Liver (tissue), 3 donors: ENCODE measurements at regions not wholly inside any gene's neighbourhood (a gene's known extent, or its start where the extent isn't known, plus 50 kb on each side); places are given as distances from the start of the nearest gene placed in this dataset.

ENCODE experiments used
- CTCF ChIP-seq: fragments of 150-350 bp; IDR thresholded peaks from 2 replicates; pipeline ENCODE4 v1.5.1; 2017; ENCODE audit warnings: improper control_type of control experiment, low read depth, low read length; ENCODE audit not compliant: missing input control
- HNF4G ChIP-seq: IDR thresholded peaks from 2 replicates; pipeline ENCODE4 v1.6.1; 2016; ENCODE audit warnings: antibody characterized with exemption
- JUND ChIP-seq, 2 donors: IDR thresholded peaks; 2 replicates each; pipeline ENCODE4 v1.6.1; 2016; ENCODE audit warnings: antibody characterized with exemption in 2 of 2
- MAX ChIP-seq: IDR thresholded peaks from 2 replicates; pipeline ENCODE4 v1.6.1; 2016; ENCODE audit warnings: antibody characterized with exemption
- REST ChIP-seq: IDR thresholded peaks from 2 replicates; pipeline ENCODE4 v1.6.1; 2016; ENCODE audit warnings: antibody characterized with exemption, mild to moderate bottlenecking
- SP1 ChIP-seq: IDR thresholded peaks from 2 replicates; pipeline ENCODE4 v1.6.1; 2018; ENCODE audit warnings: antibody characterized with exemption, mild to moderate bottlenecking
- TAF1 ChIP-seq: conservative IDR thresholded peaks from 2 replicates; pipeline ENCODE4 v1.6.1; 2016; ENCODE audit warnings: antibody characterized with exemption, mild to moderate bottlenecking
- YY1 ChIP-seq: IDR thresholded peaks from 2 replicates; pipeline ENCODE4 v1.6.1; 2016; ENCODE audit warnings: antibody characterized with exemption, mild to moderate bottlenecking
- donor health status: healthy.
- donor health status: healthy.

GRCh38 chr3:125670945-125671344 lies 75.6 kb upstream of the OSBPL11 start:
- TF ChIP-seq REST: no peak
- TF ChIP-seq SP1: no peak
- no peak for TF ChIP-seq TAF1
- TF ChIP-seq YY1: no peak
- no peak for TF ChIP-seq CTCF
- no peak for TF ChIP-seq MAX
- no peak for TF ChIP-seq HNF4G
- TF ChIP-seq JUND (IDR thresholded peaks at IDR 0.05): no peak
